ENCODE measurements at regions not wholly inside any gene's neighbourhood (a gene's known extent, or its start where the extent isn't known, plus 50 kb on each side); places are given as distances from the start of the nearest gene placed in this dataset.
"Not testable (repeated sequence)": the region's sequence is repeated elsewhere in the genome, so short reads cannot be mapped to it uniquely, and the experiment has no call there.

DNA sequence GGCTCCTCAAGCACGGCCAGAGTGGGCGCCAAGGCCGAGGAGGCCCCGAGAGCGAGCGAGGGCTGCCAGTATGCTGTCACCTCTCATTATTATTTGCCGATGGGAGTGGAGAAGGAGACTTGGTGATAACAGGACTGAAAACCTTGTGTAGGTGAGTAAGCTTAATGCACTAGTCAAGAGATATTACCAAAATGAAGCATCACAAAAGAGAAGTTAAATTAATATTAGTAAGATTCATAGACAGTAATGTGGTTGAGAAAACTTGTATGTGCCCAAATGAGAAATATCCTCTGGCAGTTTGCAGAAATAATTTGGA is 204.5 kb upstream of the SLITRK1 start:
- H3K4me3 ChIP-seq (ENCODE audit: low read depth, low read length), result no peak overlapping the region
- H3K36me3 ChIP-seq (ENCODE audit: control insufficient read depth, insufficient read depth, low read length), result no peaks in the 10 kb centered on the region
- H3K4me1 ChIP-seq (ENCODE audit: control insufficient read depth, insufficient read depth, low read length), result no peaks in the 10 kb centered on the region
- H3K27ac ChIP-seq (ENCODE audit: low read depth, low read length), result no peak overlapping the region
- no peak for DNase-seq (ENCODE audit: low read depth in 4 of 6, low spot score in 6 of 6)
- no peaks in the 10 kb centered on the region for H3K27me3 ChIP-seq (ENCODE audit: control insufficient read depth, insufficient read depth, low read length)
- WGBS (ENCODE audit: insufficient coverage), result 100% methylated on average over 1 of the region's 7 CpGs
- H3K9me3 ChIP-seq (ENCODE audit: control insufficient read depth, insufficient read depth, low read length), result no peaks in the 10 kb centered on the region

DNA sequence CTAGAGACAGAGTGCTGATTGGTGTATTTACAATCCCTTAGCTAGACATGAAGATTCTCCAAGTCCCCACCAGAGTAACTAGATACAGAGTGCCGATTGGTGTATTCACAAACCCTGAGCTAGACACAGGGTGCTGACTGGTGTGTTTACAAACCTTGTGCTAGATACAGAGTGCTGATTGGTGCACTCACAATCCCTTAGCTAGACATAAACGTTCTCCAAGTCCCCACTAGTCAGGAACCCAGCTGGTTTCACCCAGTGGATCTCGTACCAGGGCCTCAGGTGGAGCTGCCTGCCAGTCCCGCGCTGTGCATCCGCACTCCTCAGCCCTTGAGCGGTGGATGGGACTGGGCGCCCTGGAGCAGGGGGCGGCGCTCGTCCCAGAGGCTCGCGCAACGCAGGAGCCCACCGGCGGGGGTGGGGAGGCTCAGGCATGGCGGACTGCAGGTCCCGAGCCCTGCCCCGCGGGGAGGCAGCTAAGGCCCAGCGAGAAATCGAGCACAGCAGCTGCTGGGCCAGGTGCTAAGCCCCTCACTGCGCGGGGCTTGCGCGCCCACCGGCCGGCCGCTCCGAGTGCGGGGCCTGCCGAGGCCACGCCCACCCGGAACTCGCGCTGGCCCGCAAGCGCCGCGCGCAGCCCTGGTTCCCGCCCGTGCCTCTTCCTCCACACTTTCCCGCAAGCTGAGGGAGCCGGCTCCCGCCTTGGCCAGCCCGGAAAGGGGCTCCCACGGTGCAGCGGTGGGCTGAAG is 204.0 kb upstream of the SLITRK1 start:
- 90% methylated on average over 48 of the region's 49 CpGs for WGBS (ENCODE audit: insufficient coverage)
- not testable (repeated sequence) for H3K36me3 ChIP-seq (ENCODE audit: control insufficient read depth, insufficient read depth, low read length); H3K4me1 ChIP-seq (ENCODE audit: control insufficient read depth, insufficient read depth, low read length); H3K4me3 ChIP-seq (ENCODE audit: low read depth, low read length); H3K27ac ChIP-seq (ENCODE audit: low read depth, low read length); H3K9me3 ChIP-seq (ENCODE audit: control insufficient read depth, insufficient read depth, low read length); H3K27me3 ChIP-seq (ENCODE audit: control insufficient read depth, insufficient read depth, low read length); DNase-seq (ENCODE audit: low read depth in 4 of 6, low spot score in 6 of 6)

DNA sequence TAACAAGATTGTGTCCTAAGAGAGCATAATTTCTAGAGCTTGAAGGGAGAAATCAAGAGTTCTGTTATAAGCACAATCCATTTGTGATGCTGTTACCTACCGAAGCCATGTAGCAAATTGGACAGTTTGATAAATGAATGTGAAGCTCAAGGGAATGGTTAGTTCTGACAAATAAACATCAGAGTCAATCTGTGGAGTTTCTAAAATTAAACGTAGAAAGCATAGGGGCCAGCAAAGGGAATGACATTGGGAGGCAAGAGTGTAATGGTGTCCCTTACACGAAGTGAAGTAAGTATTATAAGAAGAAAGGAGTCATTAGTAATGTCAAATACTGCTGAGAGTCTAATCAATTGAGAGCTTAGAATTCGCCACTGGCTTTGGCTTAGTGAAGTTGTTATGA is 200.2 kb upstream of the SLITRK1 start:
- no peaks in the 10 kb centered on the region for H3K27me3 ChIP-seq (ENCODE audit: control insufficient read depth, insufficient read depth, low read length)
- H3K4me3 ChIP-seq (ENCODE audit: low read depth, low read length), result no peak overlapping the region
- DNase-seq (ENCODE audit: low read depth in 4 of 6, low spot score in 6 of 6), result no peak
- no peaks in the 10 kb centered on the region for H3K4me1 ChIP-seq (ENCODE audit: control insufficient read depth, insufficient read depth, low read length)
- no peak overlapping the region for H3K27ac ChIP-seq (ENCODE audit: low read depth, low read length)
- H3K36me3 ChIP-seq (ENCODE audit: control insufficient read depth, insufficient read depth, low read length), result no peaks in the 10 kb centered on the region
- 83% methylated on average over 4 of the region's 4 CpGs for WGBS (ENCODE audit: insufficient coverage)
- H3K9me3 ChIP-seq (ENCODE audit: control insufficient read depth, insufficient read depth, low read length), result no peaks in the 10 kb centered on the region

- WGBS (ENCODE audit: insufficient coverage), result 67% methylated on average over 1 of the region's 7 CpGs
- Histone ChIP-seq H3K27ac (ENCODE audit: low read depth, low read length) (no peak overlapping the region), H3K4me1 (ENCODE audit: control insufficient read depth, insufficient read depth, low read length) (no peaks in the 10 kb centered on the region), H3K9me3 (ENCODE audit: control insufficient read depth, insufficient read depth, low read length) (no peaks in the 10 kb centered on the region), H3K27me3 (ENCODE audit: control insufficient read depth, insufficient read depth, low read length) (no peaks in the 10 kb centered on the region), H3K36me3 (ENCODE audit: control insufficient read depth, insufficient read depth, low read length) (no peaks in the 10 kb centered on the region), H3K4me3 (ENCODE audit: low read depth, low read length) (no peak overlapping the region)
- DNase-seq (ENCODE audit: low read depth in 4 of 6, low spot score in 6 of 6), result peak in 2 of 6 donors; percentile 9 to 35
Measured at GRCh38 chr13:84080748-84081530, 198.7 kb upstream of the SLITRK1 start.

DNA sequence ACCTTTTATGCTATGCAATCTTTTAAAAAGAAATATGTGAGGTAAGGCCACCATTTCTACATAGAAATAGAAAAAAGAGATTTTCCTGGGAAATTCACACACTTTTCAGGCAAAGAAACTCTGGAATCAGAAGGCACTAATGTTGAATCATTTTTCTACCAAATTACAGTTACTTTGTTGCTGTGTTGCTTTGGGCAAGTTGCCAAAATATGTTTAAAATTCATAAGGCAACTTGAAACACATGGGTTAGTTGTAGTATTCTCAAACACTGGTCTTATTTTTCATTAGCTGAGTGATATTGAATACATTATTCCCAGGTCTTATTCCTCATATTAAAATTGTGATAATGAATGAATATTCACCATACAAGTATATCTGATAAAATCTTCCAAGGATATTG is 195.0 kb upstream of the SLITRK1 start:
- H3K27ac ChIP-seq (ENCODE audit: low read depth, low read length), result no peak overlapping the region
- H3K36me3 ChIP-seq (ENCODE audit: control insufficient read depth, insufficient read depth, low read length), result no peaks in the 10 kb centered on the region
- no peaks in the 10 kb centered on the region for H3K27me3 ChIP-seq (ENCODE audit: control insufficient read depth, insufficient read depth, low read length)
- no peaks in the 10 kb centered on the region for H3K4me1 ChIP-seq (ENCODE audit: control insufficient read depth, insufficient read depth, low read length)
- peak in 2 of 6 donors; percentile 19 for DNase-seq (ENCODE audit: low read depth in 4 of 6, low spot score in 6 of 6)
- H3K4me3 ChIP-seq (ENCODE audit: low read depth, low read length), result no peak overlapping the region
- H3K9me3 ChIP-seq (ENCODE audit: control insufficient read depth, insufficient read depth, low read length), result no peaks in the 10 kb centered on the region

DNA sequence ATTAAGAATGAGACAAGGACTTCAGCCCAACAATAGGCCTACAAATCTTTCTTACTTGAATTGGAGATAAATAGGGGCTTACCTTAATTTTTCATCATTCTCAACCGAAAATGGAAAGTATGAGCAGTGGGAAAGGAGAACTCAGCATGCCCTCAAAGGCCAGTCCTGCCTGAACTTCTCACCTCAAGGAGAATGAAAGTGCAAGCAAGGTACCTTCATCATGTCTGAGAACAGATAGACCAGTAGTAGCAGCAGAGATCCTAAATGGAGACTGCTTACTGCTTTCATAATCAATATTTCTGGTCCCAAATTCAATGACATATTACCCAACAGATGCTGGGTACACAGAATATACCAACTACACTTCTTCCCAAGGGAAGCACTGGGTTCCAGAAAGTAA is 194.0 kb upstream of the SLITRK1 start:
- DNase-seq (ENCODE audit: low read depth in 4 of 6, low spot score in 6 of 6), result no peak
- WGBS (ENCODE audit: insufficient coverage), result no CpG with 5 or more reads among the region's 1 CpG

GRCh38 chr13:84050536-84050935 is 168.3 kb upstream of the SLITRK1 start:
- Histone ChIP-seq H3K4me1 (ENCODE audit: control insufficient read depth, insufficient read depth, low read length) (no peaks in the 10 kb centered on the region), H3K4me3 (ENCODE audit: low read depth, low read length) (no peak overlapping the region)
- no CpG with 5 or more reads among the region's 3 CpGs for WGBS (ENCODE audit: insufficient coverage)

More for the DNA sequence above, 194.0 kb upstream of the SLITRK1 start:
- no peaks in the 10 kb centered on the region for H3K4me1 ChIP-seq (ENCODE audit: control insufficient read depth, insufficient read depth, low read length)
- no peaks in the 10 kb centered on the region for H3K27me3 ChIP-seq (ENCODE audit: control insufficient read depth, insufficient read depth, low read length)
- no peak overlapping the region for H3K4me3 ChIP-seq (ENCODE audit: low read depth, low read length)
- no peaks in the 10 kb centered on the region for H3K36me3 ChIP-seq (ENCODE audit: control insufficient read depth, insufficient read depth, low read length)
- no peaks in the 10 kb centered on the region for H3K9me3 ChIP-seq (ENCODE audit: control insufficient read depth, insufficient read depth, low read length)
- H3K27ac ChIP-seq (ENCODE audit: low read depth, low read length), result no peak overlapping the region

GRCh38 chr13:84049443-84050219 is 167.4 kb upstream of the SLITRK1 start:
- no peaks in the 10 kb centered on the region for H3K9me3 ChIP-seq (ENCODE audit: control insufficient read depth, insufficient read depth, low read length)

More at GRCh38 chr13:84050536-84050935, 168.3 kb upstream of the SLITRK1 start:
- no peak for DNase-seq (ENCODE audit: low read depth in 4 of 6, low spot score in 6 of 6)
- Histone ChIP-seq H3K27me3 (ENCODE audit: control insufficient read depth, insufficient read depth, low read length) (no peaks in the 10 kb centered on the region), H3K9me3 (ENCODE audit: control insufficient read depth, insufficient read depth, low read length) (no peaks in the 10 kb centered on the region), H3K27ac (ENCODE audit: low read depth, low read length) (no peak overlapping the region), H3K36me3 (ENCODE audit: control insufficient read depth, insufficient read depth, low read length) (no peaks in the 10 kb centered on the region)

GRCh38 chr13:84044805-84045204 is 162.5 kb upstream of the SLITRK1 start:
- DNase-seq (ENCODE audit: low read depth in 4 of 6, low spot score in 6 of 6), result peak in 1 of 6 donors; percentile 24
- H3K27me3 ChIP-seq (ENCODE audit: control insufficient read depth, insufficient read depth, low read length), result no peaks in the 10 kb centered on the region
- H3K9me3 ChIP-seq (ENCODE audit: control insufficient read depth, insufficient read depth, low read length), result no peaks in the 10 kb centered on the region
- no peak overlapping the region for H3K4me3 ChIP-seq (ENCODE audit: low read depth, low read length)
- WGBS (ENCODE audit: insufficient coverage), result no CpG with 5 or more reads among the region's 2 CpGs
- H3K36me3 ChIP-seq (ENCODE audit: control insufficient read depth, insufficient read depth, low read length), result no peaks in the 10 kb centered on the region
- no peak overlapping the region for H3K27ac ChIP-seq (ENCODE audit: low read depth, low read length)
- no peaks in the 10 kb centered on the region for H3K4me1 ChIP-seq (ENCODE audit: control insufficient read depth, insufficient read depth, low read length)

More at GRCh38 chr13:84049443-84050219, 167.4 kb upstream of the SLITRK1 start:
- peak in 2 of 6 donors; percentile 35 to 57 for DNase-seq (ENCODE audit: low read depth in 4 of 6, low spot score in 6 of 6)
- Histone ChIP-seq H3K4me1 (ENCODE audit: control insufficient read depth, insufficient read depth, low read length) (no peaks in the 10 kb centered on the region), H3K27ac (ENCODE audit: low read depth, low read length) (no peak overlapping the region), H3K4me3 (ENCODE audit: low read depth, low read length) (no peak overlapping the region), H3K27me3 (ENCODE audit: control insufficient read depth, insufficient read depth, low read length) (no peaks in the 10 kb centered on the region), H3K36me3 (ENCODE audit: control insufficient read depth, insufficient read depth, low read length) (no peaks in the 10 kb centered on the region)
- no CpG with 5 or more reads among the region's 2 CpGs for WGBS (ENCODE audit: insufficient coverage)

Data from spinal cord (tissue), 9 donors.